ENCODE measurements at regions not wholly inside any gene's neighbourhood (a gene's known extent, or its start where the extent isn't known, plus 50 kb on each side); places are given as distances from the start of the nearest gene placed in this dataset.
"Not testable (repeated sequence)": the region's sequence is repeated elsewhere in the genome, so short reads cannot be mapped to it uniquely, and the experiment has no call there.

GRCh38 chr5:10016559-10016958 is 233.1 kb downstream of the ATPSCKMT start:
- H3K4me1 ChIP-seq (ENCODE audit: insufficient read depth, low read length); H3K27me3 ChIP-seq (ENCODE audit: insufficient read depth, low read length); H3K9me3 ChIP-seq (ENCODE audit: low read length); H2AFZ ChIP-seq (ENCODE audit: low read depth, low read length); H3K36me3 ChIP-seq (ENCODE audit: insufficient read depth, low read length): not testable (repeated sequence)
- H3K4me3 ChIP-seq (ENCODE audit: low read length) = peak overlapping the region; percentile 19

DNA sequence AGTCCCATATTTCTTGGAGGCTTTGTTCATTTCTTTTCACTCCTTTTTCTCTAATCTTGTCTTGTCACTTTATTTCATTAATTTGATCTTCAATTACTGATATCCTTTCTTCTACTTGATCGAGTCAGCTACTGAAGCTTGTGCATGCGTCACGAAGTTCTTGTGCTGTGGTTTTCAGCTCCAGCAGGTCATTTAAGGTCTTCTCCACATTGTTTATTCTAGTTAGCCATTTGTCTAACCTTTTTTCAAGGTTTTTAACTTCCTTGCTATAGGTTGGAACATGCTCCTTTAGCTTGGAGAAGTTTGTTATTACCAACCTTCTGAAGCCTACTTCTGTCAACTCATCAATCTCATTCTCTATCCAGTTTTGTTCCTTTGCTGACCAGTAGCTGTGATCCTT is 234.0 kb downstream of the ATPSCKMT start:
- not testable (repeated sequence) for H2AFZ ChIP-seq (ENCODE audit: low read depth, low read length); H3K4me1 ChIP-seq (ENCODE audit: insufficient read depth, low read length); H3K4me3 ChIP-seq (ENCODE audit: low read length); H3K36me3 ChIP-seq (ENCODE audit: insufficient read depth, low read length); H3K27me3 ChIP-seq (ENCODE audit: insufficient read depth, low read length); H3K9me3 ChIP-seq (ENCODE audit: low read length)

GRCh38 chr5:10009802-10010201 is 239.9 kb downstream of the ATPSCKMT start:
- Histone ChIP-seq H3K4me1 (ENCODE audit: insufficient read depth, low read length) (no peaks in the 10 kb centered on the region), H3K4me3 (ENCODE audit: low read length) (no peak overlapping the region), H3K27me3 (ENCODE audit: insufficient read depth, low read length) (no peaks in the 10 kb centered on the region), H2AFZ (ENCODE audit: low read depth, low read length) (no peak overlapping the region), H3K36me3 (ENCODE audit: insufficient read depth, low read length) (no peaks in the 10 kb centered on the region), H3K9me3 (ENCODE audit: low read length) (no peaks in the 10 kb centered on the region)

GRCh38 chr5:9987101-9987500 is 262.6 kb downstream of the ATPSCKMT start:
- Histone ChIP-seq H3K9me3 (ENCODE audit: low read length) (no peaks in the 10 kb centered on the region), H2AFZ (ENCODE audit: low read depth, low read length) (no peak overlapping the region), H3K4me1 (ENCODE audit: insufficient read depth, low read length) (no peaks in the 10 kb centered on the region), H3K27me3 (ENCODE audit: insufficient read depth, low read length) (no peaks in the 10 kb centered on the region), H3K36me3 (ENCODE audit: insufficient read depth, low read length) (no peaks in the 10 kb centered on the region), H3K4me3 (ENCODE audit: low read length) (no peak overlapping the region)

- H3K36me3 ChIP-seq (ENCODE audit: insufficient read depth, low read length) = no peaks in the 10 kb centered on the region
Measured at GRCh38 chr5:9977070-9977469, 272.6 kb downstream of the ATPSCKMT start.

GRCh38 chr5:9976621-9977020 is 273.1 kb downstream of the ATPSCKMT start:
- no peaks in the 10 kb centered on the region for H3K4me1 ChIP-seq (ENCODE audit: insufficient read depth, low read length)
- H3K4me3 ChIP-seq (ENCODE audit: low read length) = no peak overlapping the region
- H2AFZ ChIP-seq (ENCODE audit: low read depth, low read length) = no peak overlapping the region
- H3K27me3 ChIP-seq (ENCODE audit: insufficient read depth, low read length) = no peaks in the 10 kb centered on the region
- H3K36me3 ChIP-seq (ENCODE audit: insufficient read depth, low read length) = no peaks in the 10 kb centered on the region
- H3K9me3 ChIP-seq (ENCODE audit: low read length) = no peaks in the 10 kb centered on the region

More at GRCh38 chr5:9977070-9977469, 272.6 kb downstream of the ATPSCKMT start:
- H2AFZ ChIP-seq (ENCODE audit: low read depth, low read length) = no peak overlapping the region
- no peaks in the 10 kb centered on the region for H3K9me3 ChIP-seq (ENCODE audit: low read length)
- H3K4me1 ChIP-seq (ENCODE audit: insufficient read depth, low read length) = no peaks in the 10 kb centered on the region
- H3K27me3 ChIP-seq (ENCODE audit: insufficient read depth, low read length) = no peaks in the 10 kb centered on the region
- H3K4me3 ChIP-seq (ENCODE audit: low read length) = no peak overlapping the region

- Histone ChIP-seq H3K36me3 (ENCODE audit: insufficient read depth, low read length) (no peaks in the 10 kb centered on the region), H3K4me3 (ENCODE audit: low read length) (no peak overlapping the region), H3K27me3 (ENCODE audit: insufficient read depth, low read length) (no peaks in the 10 kb centered on the region), H3K4me1 (ENCODE audit: insufficient read depth, low read length) (no peaks in the 10 kb centered on the region), H3K9me3 (ENCODE audit: low read length) (no peaks in the 10 kb centered on the region), H2AFZ (ENCODE audit: low read depth, low read length) (no peak overlapping the region)
Measured at GRCh38 chr5:9972059-9972458, 277.6 kb downstream of the ATPSCKMT start.

- no peaks in the 10 kb centered on the region for H3K36me3 ChIP-seq (ENCODE audit: insufficient read depth, low read length)
- H2AFZ ChIP-seq (ENCODE audit: low read depth, low read length) = no peak overlapping the region
- H3K4me1 ChIP-seq (ENCODE audit: insufficient read depth, low read length) = no peaks in the 10 kb centered on the region
- no peaks in the 10 kb centered on the region for H3K9me3 ChIP-seq (ENCODE audit: low read length)
- H3K4me3 ChIP-seq (ENCODE audit: low read length) = no peak overlapping the region
- no peaks in the 10 kb centered on the region for H3K27me3 ChIP-seq (ENCODE audit: insufficient read depth, low read length)
Measured at GRCh38 chr5:9971301-9971700, 278.4 kb downstream of the ATPSCKMT start.

GRCh38 chr5:9958914-9959313 is 290.8 kb downstream of the ATPSCKMT start:
- Histone ChIP-seq H3K9me3 (ENCODE audit: low read length) (no peaks in the 10 kb centered on the region), H3K4me3 (ENCODE audit: low read length) (no peak overlapping the region), H2AFZ (ENCODE audit: low read depth, low read length) (no peak overlapping the region), H3K36me3 (ENCODE audit: insufficient read depth, low read length) (no peaks in the 10 kb centered on the region), H3K27me3 (ENCODE audit: insufficient read depth, low read length) (no peaks in the 10 kb centered on the region), H3K4me1 (ENCODE audit: insufficient read depth, low read length) (peaks cover 3% of the 10 kb centered on the region)

DNA sequence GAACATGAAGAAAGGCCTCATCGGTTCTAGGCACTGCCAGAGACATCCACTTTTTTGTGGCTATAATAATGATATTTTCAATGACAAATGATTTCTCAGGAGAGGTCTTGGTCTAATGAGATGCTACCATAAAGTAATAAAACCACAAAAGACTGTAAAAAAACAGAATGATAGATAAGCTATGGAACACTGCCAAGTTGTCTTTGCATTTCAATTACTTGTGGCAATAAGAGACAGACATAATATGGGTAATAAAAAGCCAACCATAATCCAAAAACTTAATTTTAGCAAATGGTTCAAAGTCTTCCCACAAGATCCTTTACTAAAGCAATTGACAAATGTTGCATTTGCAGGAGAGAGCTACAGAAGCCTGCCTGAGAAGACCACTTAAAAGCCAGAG is 292.5 kb downstream of the ATPSCKMT start:
- Histone ChIP-seq H3K36me3 (ENCODE audit: insufficient read depth, low read length) (no peaks in the 10 kb centered on the region), H3K9me3 (ENCODE audit: low read length) (no peaks in the 10 kb centered on the region), H3K27me3 (ENCODE audit: insufficient read depth, low read length) (no peaks in the 10 kb centered on the region), H2AFZ (ENCODE audit: low read depth, low read length) (no peak overlapping the region), H3K4me3 (ENCODE audit: low read length) (no peak overlapping the region), H3K4me1 (ENCODE audit: insufficient read depth, low read length) (peaks cover 3% of the 10 kb centered on the region)

DNA sequence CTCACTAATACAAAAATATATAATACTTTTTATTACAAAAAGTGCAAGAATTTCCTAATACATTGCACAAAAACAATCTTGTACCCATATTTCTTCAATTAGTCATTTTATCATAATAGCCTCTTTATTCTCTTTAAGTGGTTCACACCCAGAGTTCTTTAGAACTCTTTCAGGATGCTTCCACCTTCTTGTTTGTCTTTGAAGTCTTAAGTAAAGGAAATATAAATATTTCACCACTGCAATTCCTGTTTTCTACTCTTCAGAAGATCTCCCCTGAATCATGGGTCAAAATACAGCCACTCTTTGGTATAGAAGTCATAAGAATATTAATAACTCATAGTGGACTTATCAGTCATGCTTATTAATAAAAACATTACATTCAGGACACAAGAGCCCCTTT is 293.0 kb downstream of the ATPSCKMT start:
- Histone ChIP-seq H3K9me3 (ENCODE audit: low read length) (no peaks in the 10 kb centered on the region), H3K27me3 (ENCODE audit: insufficient read depth, low read length) (no peaks in the 10 kb centered on the region), H3K4me3 (ENCODE audit: low read length) (no peak overlapping the region), H3K4me1 (ENCODE audit: insufficient read depth, low read length) (peaks cover 3% of the 10 kb centered on the region), H3K36me3 (ENCODE audit: insufficient read depth, low read length) (no peaks in the 10 kb centered on the region), H2AFZ (ENCODE audit: low read depth, low read length) (no peak overlapping the region)

DNA sequence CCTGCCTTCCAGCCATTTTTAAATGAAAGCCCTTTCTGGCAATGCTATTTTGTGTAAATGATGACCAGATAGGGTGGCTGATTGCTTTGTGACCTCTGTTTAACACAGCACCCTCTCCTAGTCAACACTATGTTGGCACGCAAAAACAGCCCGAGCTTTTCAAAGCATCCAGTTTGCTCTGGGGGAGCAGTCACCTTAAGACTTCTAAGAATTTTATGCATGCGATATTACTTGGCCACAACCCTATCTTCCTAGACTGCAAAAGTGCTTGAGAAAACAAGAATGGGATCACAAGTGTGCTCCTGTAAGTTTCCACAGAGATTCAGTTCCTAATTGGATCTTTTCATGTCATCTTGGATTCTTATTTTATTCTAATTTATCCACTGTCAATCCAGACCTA is 294.1 kb downstream of the ATPSCKMT start:
- Histone ChIP-seq H3K4me1 (ENCODE audit: insufficient read depth, low read length) (peaks cover 5% of the 10 kb centered on the region), H3K4me3 (ENCODE audit: low read length) (no peak overlapping the region), H3K27me3 (ENCODE audit: insufficient read depth, low read length) (no peaks in the 10 kb centered on the region), H3K36me3 (ENCODE audit: insufficient read depth, low read length) (no peaks in the 10 kb centered on the region), H2AFZ (ENCODE audit: low read depth, low read length) (no peak overlapping the region), H3K9me3 (ENCODE audit: low read length) (no peaks in the 10 kb centered on the region)

DNA sequence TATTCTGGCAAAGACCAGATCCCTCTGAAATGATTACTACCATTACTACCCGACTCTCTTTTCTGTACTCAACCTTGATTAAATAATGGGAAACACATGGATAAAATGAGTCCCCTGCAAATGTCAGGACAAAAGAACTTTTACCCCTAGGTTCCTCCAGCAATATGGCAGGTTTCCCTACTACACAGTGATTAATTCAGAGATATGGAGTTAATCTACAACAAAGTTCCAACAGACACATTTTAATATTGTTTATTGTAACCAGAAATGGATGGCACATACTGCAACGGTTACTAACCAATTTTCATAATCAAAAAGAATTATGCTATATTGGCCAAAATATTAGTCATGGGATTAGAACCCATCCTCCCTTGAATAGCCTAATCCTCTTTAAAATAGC is 294.8 kb downstream of the ATPSCKMT start:
- no peaks in the 10 kb centered on the region for H3K27me3 ChIP-seq (ENCODE audit: insufficient read depth, low read length)
- peaks cover 5% of the 10 kb centered on the region for H3K4me1 ChIP-seq (ENCODE audit: insufficient read depth, low read length)
- H3K4me3 ChIP-seq (ENCODE audit: low read length) = no peak overlapping the region
- no peaks in the 10 kb centered on the region for H3K9me3 ChIP-seq (ENCODE audit: low read length)
- no peak overlapping the region for H2AFZ ChIP-seq (ENCODE audit: low read depth, low read length)
- no peaks in the 10 kb centered on the region for H3K36me3 ChIP-seq (ENCODE audit: insufficient read depth, low read length)

DNA sequence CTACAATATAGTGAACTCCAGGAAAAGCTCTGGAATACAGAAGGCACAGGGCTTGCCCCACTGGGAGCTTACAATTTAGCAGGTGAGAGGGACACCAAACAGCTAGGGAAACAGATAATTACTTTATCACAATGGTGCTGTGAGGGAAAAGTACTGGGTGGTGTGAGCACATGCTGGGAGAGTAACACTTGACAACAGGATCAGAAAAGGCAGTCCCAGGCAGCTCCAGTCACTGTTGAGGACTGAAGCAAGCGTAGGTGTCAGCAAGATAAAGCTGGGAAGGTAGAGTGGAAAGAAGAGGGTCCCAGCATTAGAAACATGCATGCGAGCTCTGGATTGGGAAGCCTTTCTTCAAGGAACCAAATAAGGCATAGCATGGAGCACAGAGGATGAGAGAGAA is 296.0 kb downstream of the ATPSCKMT start:
- Histone ChIP-seq H3K27me3 (ENCODE audit: insufficient read depth, low read length) (no peaks in the 10 kb centered on the region), H3K4me1 (ENCODE audit: insufficient read depth, low read length) (peaks cover 5% of the 10 kb centered on the region), H3K9me3 (ENCODE audit: low read length) (no peaks in the 10 kb centered on the region), H3K36me3 (ENCODE audit: insufficient read depth, low read length) (no peaks in the 10 kb centered on the region), H2AFZ (ENCODE audit: low read depth, low read length) (no peak overlapping the region), H3K4me3 (ENCODE audit: low read length) (no peak overlapping the region)
